ENCODE measurements at regions not wholly inside any gene's neighbourhood (a gene's known extent, or its start where the extent isn't known, plus 50 kb on each side); places are given as distances from the start of the nearest gene placed in this dataset.

GRCh38 chr12:75756771-75757170 is 245.4 kb upstream of the KRR1 start (continued):
- no peak for TF ChIP-seq HIC1 (tag by site-specific recombination; IDR thresholded peaks at IDR 0.05)
- TF ChIP-seq ELK4 (IDR thresholded peaks at IDR 0.05; ENCODE audit: borderline replicate concordance, low read depth, low read length), result no peak
- no peak for TF ChIP-seq ZNF184 (tag by site-specific recombination; IDR thresholded peaks at IDR 0.05)

GRCh38 chr12:75756111-75756510 is 244.7 kb upstream of the KRR1 start:
- Histone ChIP-seq H3K36me3 (ENCODE audit: control insufficient read depth in 2 of 2, insufficient read depth in 1 of 2, low read length in 2 of 2) (no peaks in the 10 kb centered on the region), H3K9me3 (ENCODE audit: control insufficient read depth, insufficient read depth, low read depth, low read length) (no peaks in the 10 kb centered on the region), H3K27ac (ENCODE audit: extremely low read depth, low read depth, low read length) (no peak overlapping the region), H3K4me1 (ENCODE audit: control insufficient read depth, insufficient read depth, low read length) (no peaks in the 10 kb centered on the region; the same call in 1 of the 2 replicates), H3K4me3 (ENCODE audit: low read depth, low read length) (no peak overlapping the region)
- TF ChIP-seq, protein P1, sequence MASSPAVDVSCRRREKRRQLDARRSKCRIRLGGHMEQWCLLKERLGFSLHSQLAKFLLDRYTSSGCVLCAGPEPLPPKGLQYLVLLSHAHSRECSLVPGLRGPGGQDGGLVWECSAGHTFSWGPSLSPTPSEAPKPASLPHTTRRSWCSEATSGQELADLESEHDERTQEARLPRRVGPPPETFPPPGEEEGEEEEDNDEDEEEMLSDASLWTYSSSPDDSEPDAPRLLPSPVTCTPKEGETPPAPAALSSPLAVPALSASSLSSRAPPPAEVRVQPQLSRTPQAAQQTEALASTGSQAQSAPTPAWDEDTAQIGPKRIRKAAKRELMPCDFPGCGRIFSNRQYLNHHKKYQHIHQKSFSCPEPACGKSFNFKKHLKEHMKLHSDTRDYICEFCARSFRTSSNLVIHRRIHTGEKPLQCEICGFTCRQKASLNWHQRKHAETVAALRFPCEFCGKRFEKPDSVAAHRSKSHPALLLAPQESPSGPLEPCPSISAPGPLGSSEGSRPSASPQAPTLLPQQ (tag by site-specific recombination; IDR thresholded peaks at IDR 0.05), result no peak
- TF ChIP-seq ZFP41 (tag by site-specific recombination; IDR thresholded peaks at IDR 0.05; ENCODE audit: borderline replicate concordance), result no peak
- TF ChIP-seq ZNF768 (tag by site-specific recombination; IDR thresholded peaks at IDR 0.05), result no peak
- TF ChIP-seq, protein P2, sequence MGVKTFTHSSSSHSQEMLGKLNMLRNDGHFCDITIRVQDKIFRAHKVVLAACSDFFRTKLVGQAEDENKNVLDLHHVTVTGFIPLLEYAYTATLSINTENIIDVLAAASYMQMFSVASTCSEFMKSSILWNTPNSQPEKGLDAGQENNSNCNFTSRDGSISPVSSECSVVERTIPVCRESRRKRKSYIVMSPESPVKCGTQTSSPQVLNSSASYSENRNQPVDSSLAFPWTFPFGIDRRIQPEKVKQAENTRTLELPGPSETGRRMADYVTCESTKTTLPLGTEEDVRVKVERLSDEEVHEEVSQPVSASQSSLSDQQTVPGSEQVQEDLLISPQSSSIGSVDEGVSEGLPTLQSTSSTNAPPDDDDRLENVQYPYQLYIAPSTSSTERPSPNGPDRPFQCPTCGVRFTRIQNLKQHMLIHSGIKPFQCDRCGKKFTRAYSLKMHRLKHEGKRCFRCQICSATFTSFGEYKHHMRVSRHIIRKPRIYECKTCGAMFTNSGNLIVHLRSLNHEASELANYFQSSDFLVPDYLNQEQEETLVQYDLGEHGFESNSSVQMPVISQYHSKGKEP (tag by site-specific recombination; IDR thresholded peaks at IDR 0.05), result no peak
- TF ChIP-seq, protein P3, sequence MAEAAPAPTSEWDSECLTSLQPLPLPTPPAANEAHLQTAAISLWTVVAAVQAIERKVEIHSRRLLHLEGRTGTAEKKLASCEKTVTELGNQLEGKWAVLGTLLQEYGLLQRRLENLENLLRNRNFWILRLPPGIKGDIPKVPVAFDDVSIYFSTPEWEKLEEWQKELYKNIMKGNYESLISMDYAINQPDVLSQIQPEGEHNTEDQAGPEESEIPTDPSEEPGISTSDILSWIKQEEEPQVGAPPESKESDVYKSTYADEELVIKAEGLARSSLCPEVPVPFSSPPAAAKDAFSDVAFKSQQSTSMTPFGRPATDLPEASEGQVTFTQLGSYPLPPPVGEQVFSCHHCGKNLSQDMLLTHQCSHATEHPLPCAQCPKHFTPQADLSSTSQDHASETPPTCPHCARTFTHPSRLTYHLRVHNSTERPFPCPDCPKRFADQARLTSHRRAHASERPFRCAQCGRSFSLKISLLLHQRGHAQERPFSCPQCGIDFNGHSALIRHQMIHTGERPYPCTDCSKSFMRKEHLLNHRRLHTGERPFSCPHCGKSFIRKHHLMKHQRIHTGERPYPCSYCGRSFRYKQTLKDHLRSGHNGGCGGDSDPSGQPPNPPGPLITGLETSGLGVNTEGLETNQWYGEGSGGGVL (tag by site-specific recombination; IDR thresholded peaks at IDR 0.05), result no peak
- TF ChIP-seq ZNF221 (tag by site-specific recombination; IDR thresholded peaks at IDR 0.05; ENCODE audit: borderline replicate concordance), result no peak
- TF ChIP-seq ZNF140 (tag by site-specific recombination; IDR thresholded peaks at IDR 0.05), result no peak
- TF ChIP-seq, protein P4, sequence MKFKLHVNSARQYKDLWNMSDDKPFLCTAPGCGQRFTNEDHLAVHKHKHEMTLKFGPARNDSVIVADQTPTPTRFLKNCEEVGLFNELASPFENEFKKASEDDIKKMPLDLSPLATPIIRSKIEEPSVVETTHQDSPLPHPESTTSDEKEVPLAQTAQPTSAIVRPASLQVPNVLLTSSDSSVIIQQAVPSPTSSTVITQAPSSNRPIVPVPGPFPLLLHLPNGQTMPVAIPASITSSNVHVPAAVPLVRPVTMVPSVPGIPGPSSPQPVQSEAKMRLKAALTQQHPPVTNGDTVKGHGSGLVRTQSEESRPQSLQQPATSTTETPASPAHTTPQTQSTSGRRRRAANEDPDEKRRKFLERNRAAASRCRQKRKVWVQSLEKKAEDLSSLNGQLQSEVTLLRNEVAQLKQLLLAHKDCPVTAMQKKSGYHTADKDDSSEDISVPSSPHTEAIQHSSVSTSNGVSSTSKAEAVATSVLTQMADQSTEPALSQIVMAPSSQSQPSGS (tag by site-specific recombination; IDR thresholded peaks at IDR 0.05; ENCODE audit: low read depth), result no peak
- TF ChIP-seq ZNF530 (tag by site-specific recombination; IDR thresholded peaks at IDR 0.05; ENCODE audit: low read depth), result no peak
- TF ChIP-seq ZBTB17 (tag by site-specific recombination; IDR thresholded peaks at IDR 0.05), result no peak
- no peak for TF ChIP-seq ZNF121 (tag by site-specific recombination; IDR thresholded peaks at IDR 0.05)
- no peak for TF ChIP-seq WT1 (tag by site-specific recombination; IDR thresholded peaks at IDR 0.05)
- no peak for TF ChIP-seq ZNF677 (tag by site-specific recombination; IDR thresholded peaks at IDR 0.05)
- TF ChIP-seq REPIN1 (tag by site-specific recombination; IDR thresholded peaks at IDR 0.05; ENCODE audit: low read depth), result no peak
- TF ChIP-seq SP3 (tag by site-specific recombination; IDR thresholded peaks at IDR 0.05), result no peak
- no peak for TF ChIP-seq ZNF416 (tag by site-specific recombination; IDR thresholded peaks at IDR 0.05)
- TF ChIP-seq SP7 (tag by site-specific recombination; IDR thresholded peaks at IDR 0.05), result no peak
- CTCF ChIA-PET, result no interaction called here
- POLR2A ChIA-PET, result no interaction called here
